KOPT-K1 (cell line): ENCODE measurements at regions not wholly inside any gene's neighbourhood (a gene's known extent, or its start where the extent isn't known, plus 50 kb on each side); places are given as distances from the start of the nearest gene placed in this dataset.
"Not testable (repeated sequence)": the region's sequence is repeated elsewhere in the genome, so short reads cannot be mapped to it uniquely, and the experiment has no call there.

Experiments
- H3K27ac ChIP-seq: fragments of 200-600 bp; sonication (generic); 2 replicates; pipeline ENCODE4 v1.5.1; 2016; ENCODE audit warnings: antibody characterized with exemption, mild to moderate bottlenecking, low read depth, low read length; ENCODE audit not compliant: poor library complexity, severe bottlenecking
- H3K36me3 ChIP-seq: fragments of 200-600 bp; sonication (generic); 2 replicates; pipeline ENCODE4 v1.5.1; 2017; ENCODE audit warnings: antibody characterized with exemption, mild to moderate bottlenecking, low read length, moderate library complexity; ENCODE audit not compliant: insufficient read depth
- H3K9me3 ChIP-seq: fragments of 200-600 bp; sonication (generic); 2 replicates; pipeline ENCODE4 v1.5.1; 2017; ENCODE audit warnings: antibody characterized with exemption, low read length, mild to moderate bottlenecking; ENCODE audit not compliant: insufficient read depth, poor library complexity, severe bottlenecking

DNA sequence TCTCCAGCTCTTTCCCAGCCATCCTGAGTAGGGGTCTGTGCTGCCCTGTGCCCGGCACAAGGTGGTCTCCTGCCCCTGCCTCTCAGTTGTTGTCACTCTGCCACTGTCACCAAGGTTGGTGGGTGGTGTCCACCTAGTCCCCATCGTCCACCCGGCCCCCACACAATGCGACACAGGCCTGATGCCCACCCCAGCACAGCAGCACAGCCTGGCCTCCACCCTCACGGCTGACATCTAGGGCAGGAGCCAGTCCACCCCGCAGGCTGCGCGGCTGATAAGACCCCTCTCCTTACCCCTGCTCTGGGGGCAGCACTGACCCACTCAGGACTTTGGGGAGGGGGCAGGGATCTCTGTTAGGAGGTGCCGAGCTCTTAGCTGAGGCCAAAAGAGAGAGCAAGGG is 198.3 kb downstream of the LIPI start:
- Histone ChIP-seq H3K27ac (no peak overlapping the region), H3K36me3 (no peaks in the 10 kb centered on the region), H3K9me3 (no peaks in the 10 kb centered on the region)

DNA sequence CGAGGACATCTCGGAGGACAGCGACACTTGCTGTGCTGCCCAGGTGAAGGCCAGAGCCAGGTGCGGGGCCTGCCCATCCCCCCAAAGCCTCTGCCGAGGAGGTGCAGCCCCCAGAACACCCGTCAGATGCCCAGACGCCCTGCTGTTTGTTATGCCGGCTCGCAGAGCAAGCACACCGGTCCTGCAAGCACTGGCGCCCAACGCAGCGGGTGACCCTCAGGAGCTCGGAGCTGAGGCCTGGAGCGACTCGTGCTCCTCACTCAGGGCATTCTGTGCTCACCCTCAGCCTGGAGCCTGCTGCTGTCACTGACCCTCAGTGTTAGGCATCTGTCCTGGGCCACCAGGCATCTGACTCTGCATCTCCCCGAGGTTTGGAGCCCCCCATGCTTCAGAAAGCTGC is 199.0 kb downstream of the LIPI start:
- not testable (repeated sequence) for H3K36me3 ChIP-seq, H3K9me3 ChIP-seq, H3K27ac ChIP-seq

DNA sequence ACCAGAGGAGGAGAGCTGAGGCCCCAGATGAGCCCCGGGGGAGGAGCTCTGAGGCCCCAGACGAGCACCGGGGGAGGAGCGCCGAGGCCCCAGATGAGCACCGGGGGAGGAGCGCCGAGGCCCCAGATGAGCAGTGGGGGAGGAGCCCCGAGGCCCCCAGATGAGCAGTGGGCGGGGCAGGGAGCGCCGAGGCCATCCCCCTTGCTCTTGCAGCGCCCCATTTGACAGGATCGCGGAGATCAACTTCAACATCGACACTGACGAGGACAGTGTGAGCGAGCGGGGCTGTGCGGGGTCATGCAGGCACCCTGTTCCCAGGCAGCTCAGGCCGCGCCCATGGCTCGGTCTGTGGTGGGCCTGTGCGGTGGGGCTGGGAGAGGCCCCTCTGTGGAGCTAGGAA is 199.6 kb downstream of the LIPI start:
- not testable (repeated sequence) for H3K27ac ChIP-seq, H3K9me3 ChIP-seq, H3K36me3 ChIP-seq

- Histone ChIP-seq H3K27ac (no peak overlapping the region), H3K9me3 (no peaks in the 10 kb centered on the region), H3K36me3 (no peaks in the 10 kb centered on the region)
Measured at GRCh38 chr21:14010729-14011128, 200.0 kb downstream of the LIPI start.

- H3K9me3 ChIP-seq, H3K27ac ChIP-seq, H3K36me3 ChIP-seq: not testable (repeated sequence)
Measured at GRCh38 chr21:14009990-14010389, 200.8 kb downstream of the LIPI start.

DNA sequence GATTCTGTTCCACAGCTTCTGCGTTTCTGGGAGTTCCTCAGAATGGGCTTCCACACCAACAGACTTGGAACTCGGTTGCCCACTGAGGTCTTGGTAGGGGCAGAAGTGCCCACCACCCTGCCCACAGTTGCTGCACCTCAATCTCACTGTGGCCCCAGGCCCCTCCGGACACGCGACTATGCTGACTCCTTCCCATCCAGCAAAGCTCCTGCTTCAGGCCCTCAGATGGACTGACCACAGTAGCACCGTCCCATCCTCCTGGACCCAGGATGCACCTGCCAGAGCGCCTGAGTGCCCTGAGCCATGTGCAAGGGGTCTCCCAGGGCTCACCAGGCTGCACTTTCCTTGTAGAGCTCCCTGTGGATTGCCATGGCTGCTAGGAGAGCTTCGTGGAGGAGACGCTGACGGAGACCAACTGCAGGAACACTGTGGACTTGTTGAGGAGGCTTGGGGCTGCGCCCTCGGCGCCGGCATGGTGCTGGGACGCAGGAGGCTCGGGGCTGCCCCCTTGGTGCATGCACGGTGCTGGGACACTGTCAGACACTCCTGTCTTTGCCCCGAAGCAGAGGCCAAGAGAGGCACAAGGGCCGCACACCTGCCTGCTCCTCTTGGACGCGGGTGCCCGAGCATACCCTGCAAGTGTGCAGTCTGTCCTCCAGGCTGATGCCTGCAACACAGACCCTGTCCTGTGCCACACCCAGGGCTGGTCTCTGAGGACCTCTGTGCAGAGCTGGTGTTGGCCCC is 201.3 kb downstream of the LIPI start:
- H3K27ac ChIP-seq, H3K9me3 ChIP-seq, H3K36me3 ChIP-seq: not testable (repeated sequence)

GRCh38 chr21:14008436-14008835 is 202.3 kb downstream of the LIPI start:
- H3K36me3 ChIP-seq, H3K9me3 ChIP-seq, H3K27ac ChIP-seq: not testable (repeated sequence)

DNA sequence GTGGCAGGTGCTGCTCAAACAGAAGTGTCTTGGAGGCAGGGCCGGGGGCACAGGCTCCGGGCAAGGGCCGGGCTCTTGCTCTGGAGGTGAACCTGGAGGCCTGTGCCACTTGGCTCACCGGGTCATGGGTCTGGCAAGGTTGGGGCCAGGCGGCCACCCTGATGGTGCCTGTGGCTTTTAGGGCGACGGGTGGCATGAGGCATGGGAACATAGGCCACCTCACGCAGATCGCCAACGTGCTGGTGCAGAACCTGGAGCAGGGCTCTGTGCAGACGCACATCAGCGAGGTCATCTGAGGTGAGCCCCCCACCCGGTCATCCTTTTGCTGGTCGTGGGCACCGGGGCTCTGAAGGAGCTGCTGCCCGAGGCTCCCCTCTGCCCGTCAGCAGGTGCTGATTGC is 202.7 kb downstream of the LIPI start:
- not testable (repeated sequence) for H3K36me3 ChIP-seq, H3K9me3 ChIP-seq, H3K27ac ChIP-seq

- not testable (repeated sequence) for H3K36me3 ChIP-seq, H3K27ac ChIP-seq, H3K9me3 ChIP-seq
Measured at GRCh38 chr21:14006144-14006543, 204.6 kb downstream of the LIPI start.

GRCh38 chr21:13986996-13987958 is 223.5 kb downstream of the LIPI start:
- not testable (repeated sequence) for H3K36me3 ChIP-seq, H3K27ac ChIP-seq, H3K9me3 ChIP-seq

DNA sequence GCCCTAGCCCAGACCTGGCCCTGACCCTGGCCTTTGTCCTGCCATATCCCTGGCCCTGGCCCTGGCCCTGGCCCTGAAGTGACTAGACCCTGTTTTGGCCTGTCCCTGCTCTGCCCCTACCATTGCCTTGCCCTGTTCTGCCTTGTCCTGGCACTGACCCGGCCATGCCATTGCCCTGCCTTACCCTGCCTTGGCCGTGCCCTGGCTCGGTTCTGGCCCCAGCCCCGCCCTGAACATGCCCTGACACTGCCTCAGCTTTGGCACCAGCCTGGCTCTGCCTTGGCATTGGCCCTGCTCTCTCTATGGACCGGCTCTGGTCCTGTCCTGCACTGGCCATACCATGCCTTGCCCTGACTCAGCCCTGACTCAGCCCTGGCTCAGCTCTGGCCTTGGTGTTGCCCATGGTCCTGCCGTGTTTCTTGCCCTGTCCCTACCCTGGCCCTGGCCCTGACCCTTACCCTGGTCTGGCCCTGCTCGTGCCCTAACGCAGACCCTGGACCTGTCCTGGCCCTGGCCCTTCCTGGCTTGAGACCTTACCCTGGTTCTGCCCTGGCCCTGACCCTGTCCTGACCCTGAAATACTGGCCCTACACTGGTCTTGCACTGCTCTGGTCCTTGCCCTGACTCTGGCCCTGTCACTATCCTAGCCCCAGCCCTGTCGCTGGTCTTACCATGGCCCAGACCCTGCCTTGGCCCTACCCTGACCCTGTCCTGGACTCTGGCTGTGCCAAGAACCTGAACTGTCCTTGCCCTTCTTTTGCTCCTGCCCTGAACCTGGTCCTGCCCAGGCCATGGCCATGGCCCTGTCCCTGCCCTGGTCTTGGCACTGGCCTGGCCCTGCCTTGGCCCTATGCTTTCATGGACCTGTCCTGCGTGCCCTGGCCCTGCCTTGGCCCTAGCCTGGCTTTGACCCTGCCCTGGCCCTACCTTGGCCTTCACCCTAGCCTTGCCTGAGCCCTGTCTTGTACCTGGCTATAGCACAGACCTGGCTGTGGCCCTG is 224.6 kb downstream of the LIPI start:
- H3K36me3 ChIP-seq, H3K9me3 ChIP-seq, H3K27ac ChIP-seq: not testable (repeated sequence)

GRCh38 chr21:13985137-13985864 is 225.5 kb downstream of the LIPI start:
- H3K36me3 ChIP-seq, H3K27ac ChIP-seq, H3K9me3 ChIP-seq: not testable (repeated sequence)

- H3K27ac ChIP-seq, H3K9me3 ChIP-seq, H3K36me3 ChIP-seq: not testable (repeated sequence)
Measured at GRCh38 chr21:13984728-13985127, 226.0 kb downstream of the LIPI start.
